NCI-H1930 (cell line): ENCODE measurements at regions not wholly inside any gene's neighbourhood (a gene's known extent, or its start where the extent isn't known, plus 50 kb on each side); places are given as distances from the start of the nearest gene placed in this dataset.
A peak's percentile ranks its signal among the peaks of the same experiment; 100 is the strongest.
"Not testable (repeated sequence)": the region's sequence is repeated elsewhere in the genome, so short reads cannot be mapped to it uniquely, and the experiment has no call there.

Source experiments
- DNase-seq, 2 experiments: peaks; one replicate each; lab custom pipeline; 2025; lab: John Stamatoyannopoulos, UW

- DNase-seq: no peak
Observed at GRCh38 chr11:86861810-86862209, 61.5 kb downstream of the PRSS23 start.

DNA sequence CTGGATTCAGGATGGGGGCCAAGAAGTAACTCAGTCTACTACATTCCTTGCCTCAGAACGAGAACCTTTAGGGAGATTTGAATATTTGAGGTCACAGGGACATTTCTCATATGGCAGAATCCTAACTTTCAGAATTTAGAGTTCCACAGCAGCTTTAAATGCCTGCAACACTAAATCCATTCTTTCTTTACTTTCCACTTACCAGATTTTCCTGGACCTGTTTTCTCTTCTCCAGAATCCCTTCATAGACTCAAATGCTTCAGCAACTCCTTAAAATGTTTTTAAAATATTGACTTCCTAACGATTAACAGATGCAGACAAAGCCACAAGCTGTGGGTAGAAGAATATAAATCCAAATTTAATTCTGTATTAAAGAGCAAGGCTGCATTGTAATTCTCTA is 63.1 kb downstream of the PRSS23 start:
- DNase-seq: no peak

- no peak for DNase-seq
Observed at GRCh38 chr11:86865436-86865835, 65.1 kb downstream of the PRSS23 start.

DNA sequence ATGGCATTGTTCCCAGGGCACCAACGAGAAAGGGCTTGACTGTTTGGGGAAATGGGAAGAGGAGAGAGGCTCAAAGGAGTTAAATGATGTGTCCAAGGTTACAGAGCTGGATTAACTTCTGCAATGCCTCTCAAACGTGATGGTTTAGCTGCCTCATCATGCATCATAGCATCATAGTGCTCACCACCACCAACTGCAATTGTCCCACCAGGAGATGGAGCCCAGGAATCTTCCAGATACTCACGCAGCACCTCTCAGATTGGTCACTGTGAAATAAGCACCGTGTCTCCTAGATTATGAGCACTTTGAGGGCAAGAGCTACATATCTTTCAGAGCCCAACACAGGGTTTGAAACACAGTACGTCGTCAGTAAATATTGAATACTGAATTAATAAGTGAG is 69.2 kb downstream of the PRSS23 start:
- no peak for DNase-seq

- DNase-seq: peak in 1 of 2 experiments; percentile 44
Observed at GRCh38 chr11:86869966-86870570, 69.7 kb downstream of the PRSS23 start.

GRCh38 chr11:86873573-86874083 is 73.3 kb downstream of the PRSS23 start:
- no peak for DNase-seq

DNA sequence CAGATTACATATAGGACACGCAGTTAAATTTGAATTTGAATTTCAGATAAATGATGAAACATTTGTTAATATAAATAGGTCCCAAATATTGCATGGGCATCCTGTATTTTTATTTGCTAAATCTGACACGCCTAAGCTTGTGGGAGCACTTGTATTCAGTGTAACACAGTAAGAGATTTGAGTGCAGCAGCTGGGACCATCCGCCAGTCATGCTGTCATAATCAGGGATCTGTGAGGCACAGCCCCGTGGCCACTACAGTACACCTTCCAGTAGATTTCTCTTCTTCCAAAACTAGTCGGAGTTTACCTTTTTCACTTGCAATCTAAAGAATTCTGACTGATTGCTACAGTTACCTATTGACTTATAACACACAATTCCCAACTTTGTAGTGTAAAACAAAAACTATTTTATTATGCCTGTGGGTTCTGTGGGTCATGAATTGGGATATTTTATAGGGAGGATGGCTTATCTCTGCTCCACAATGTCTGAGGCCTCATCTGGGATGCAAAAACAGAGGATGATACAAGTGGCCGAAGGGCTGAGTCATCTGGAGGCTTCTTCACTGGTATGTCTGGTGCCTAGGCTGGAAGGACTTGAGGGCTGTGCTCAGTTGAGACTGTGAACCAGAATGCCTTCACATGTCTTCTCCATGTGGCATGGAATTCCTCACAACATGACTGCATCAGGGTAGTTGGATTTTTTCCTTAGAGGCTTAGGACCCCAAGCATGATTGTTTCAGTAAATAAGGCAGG is 74.1 kb downstream of the PRSS23 start:
- DNase-seq: no peak

DNA sequence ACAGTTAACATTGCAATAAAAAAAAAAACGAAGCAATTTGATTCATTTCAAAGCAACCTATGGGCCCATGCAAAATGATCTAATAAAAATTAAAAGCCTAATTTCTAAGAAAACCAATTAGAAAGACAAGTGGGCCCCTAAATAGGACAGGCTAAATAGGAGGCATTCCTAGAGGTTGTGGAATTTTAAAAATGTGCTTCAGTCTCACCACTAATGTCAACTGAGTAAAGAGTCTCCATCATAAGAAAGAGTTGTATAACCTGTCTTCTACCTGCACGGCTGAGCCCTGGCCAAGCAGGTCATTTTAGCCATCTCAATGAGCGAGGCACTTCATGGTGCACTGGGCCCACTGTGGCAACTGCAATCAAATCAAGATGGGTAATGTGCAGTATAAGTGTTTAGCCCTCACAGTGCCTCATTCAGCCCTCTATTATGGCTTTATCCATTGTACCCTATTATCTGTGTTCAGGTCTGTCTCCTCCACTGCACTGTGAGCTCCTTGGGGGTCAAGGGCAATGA is 76.4 kb downstream of the PRSS23 start:
- DNase-seq: no peak

- no peak for DNase-seq
Observed at GRCh38 chr11:86877503-86877902, 77.2 kb downstream of the PRSS23 start.

DNA sequence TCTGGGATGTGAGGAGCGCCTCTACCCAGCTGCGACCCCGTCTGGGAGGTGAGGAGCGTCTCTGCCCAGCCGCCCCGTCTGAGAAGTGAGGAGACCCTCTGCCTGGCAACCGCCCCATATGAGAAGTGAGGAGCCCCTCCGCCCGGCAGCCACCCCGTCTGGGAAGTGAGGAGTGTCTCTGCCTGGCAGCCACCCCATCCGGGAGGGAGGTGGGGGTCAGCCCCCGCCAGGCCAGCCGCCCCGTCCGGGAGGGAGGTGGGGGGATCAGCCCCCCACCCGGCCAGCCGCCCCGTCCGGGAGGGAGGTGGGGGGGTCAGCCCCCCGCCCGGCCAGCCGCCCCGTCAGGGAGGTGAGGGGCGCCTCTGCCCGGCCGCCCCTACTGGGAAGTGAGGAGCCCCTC is 76.0 kb downstream of the FZD4 start:
- DNase-seq: not testable (repeated sequence)

GRCh38 chr11:86885311-86885710 is 69.9 kb downstream of the FZD4 start:
- no peak for DNase-seq

GRCh38 chr11:86888164-86889000 is 66.8 kb downstream of the FZD4 start:
- no peak for DNase-seq

DNA sequence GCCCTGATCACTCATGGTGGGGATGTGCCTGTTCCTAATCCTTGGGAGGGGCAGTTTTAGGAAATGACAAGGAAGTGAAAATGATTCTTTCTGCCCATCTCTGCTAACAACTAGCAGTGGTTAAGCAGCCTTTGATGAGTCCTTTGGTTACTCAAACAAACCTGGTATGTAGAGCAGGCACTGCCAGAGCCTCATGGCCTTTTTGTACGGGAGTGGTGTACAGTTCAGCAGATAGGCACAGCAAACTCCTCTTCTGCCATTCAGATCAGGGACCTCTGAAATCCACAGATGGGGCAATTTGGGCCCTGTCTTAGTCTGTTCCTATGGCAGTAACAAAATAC is 66.2 kb downstream of the FZD4 start:
- DNase-seq: no peak

DNA sequence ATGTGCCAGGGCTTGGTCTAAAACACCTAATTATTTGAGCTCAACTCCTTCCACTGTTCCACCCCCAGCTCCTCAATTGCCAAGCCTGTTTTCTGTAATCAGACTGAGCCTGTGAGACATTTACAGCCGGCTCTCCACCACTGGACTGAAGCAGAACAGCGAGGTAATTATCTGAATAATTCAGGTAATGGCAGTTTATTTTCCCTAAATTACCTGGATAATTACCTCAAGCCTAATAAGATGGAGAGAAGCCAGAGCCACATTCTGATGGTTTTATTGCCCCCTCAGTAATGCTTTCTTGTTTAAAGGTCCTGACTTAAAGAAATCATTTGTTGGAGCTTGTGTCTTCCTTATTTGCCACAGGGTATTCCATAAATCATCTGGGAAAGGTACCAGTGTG is 64.2 kb downstream of the FZD4 start:
- peak in 1 of 2 experiments; percentile 2 for DNase-seq

- no peak for DNase-seq
Observed at GRCh38 chr11:86893235-86893634, 62.0 kb downstream of the FZD4 start.
